Prostate gland (tissue), 2 donors: ENCODE measurements at regions not wholly inside any gene's neighbourhood (a gene's known extent, or its start where the extent isn't known, plus 50 kb on each side); places are given as distances from the start of the nearest gene placed in this dataset.

Source experiments
- DNase-seq: peaks from one replicate; pipeline ENCODE4 v3.0.0-alpha.2; 2019; ENCODE audit warnings: low spot score
- H3K27ac ChIP-seq, 2 donors: fragments of 200-600 bp; sonication (generic); 2 replicates each; pipeline ENCODE4 v1.5.1; 2017 to 2019
- H3K27me3 ChIP-seq: fragments of 200-600 bp; sonication (generic); replicated peaks from 2 replicates; pipeline ENCODE4 v1.5.1; 2019; ENCODE audit not compliant: insufficient read depth
- H3K36me3 ChIP-seq, 2 donors: fragments of 200-600 bp; sonication (generic); 1 replicate in 1 of 2; 2 replicates in 1 of 2; pipeline versions ENCODE4 v1.5.1 to v1.8.1; 2017 to 2019
- H3K4me1 ChIP-seq: fragments of 200-600 bp; sonication (generic); replicated peaks from 2 replicates; pipeline ENCODE4 v1.5.1; 2019
- H3K4me3 ChIP-seq, 2 donors: fragments of 200-600 bp; sonication (generic); 2 replicates each; pipeline ENCODE4 v1.5.1; 2017 to 2019
- H3K9me3 ChIP-seq: fragments of 200-600 bp; sonication (generic); 2 replicates; pipeline ENCODE4 v1.5.1; 2017
- POLR2A ChIP-seq: fragments of 450-650 bp; IDR thresholded peaks from one replicate; pipeline ENCODE4 v1.6.1; 2016; ENCODE audit warnings: antibody characterized with exemption, mild to moderate bottlenecking
- POLR2AphosphoS5 ChIP-seq: sonication (generic); formaldehyde crosslinking; IDR thresholded peaks from one replicate; pipeline ENCODE4 v1.6.1; 2017; ENCODE audit warnings: antibody characterized with exemption
- WGBS: methylation state at CpG from one replicate; pipeline ENCODE4 v1.1.5; 2018; 5-methylcytosine and 5-hydroxymethylcytosine counted together
- intact Hi-C: fragments of 100-400 bp; cut with DNase I; formaldehyde crosslinking; loops from one replicate; pipeline ENCODE4 v1.14.2; 2022
- TF ChIP-seq, protein P1 (sequence below), 4 experiments: fragments of 200-600 bp in 2 of 4; fragments of 450-650 bp in 2 of 4; sonication (generic) in 2 of 4; IDR thresholded peaks; 1 replicate in 3 of 4; 2 replicates in 1 of 4; pipeline ENCODE4 v1.5.1; 2016 to 2019; ENCODE audit warnings: antibody characterized with exemption in 4 of 4, mild to moderate bottlenecking in 2 of 4, moderate library complexity in 2 of 4

DNA sequence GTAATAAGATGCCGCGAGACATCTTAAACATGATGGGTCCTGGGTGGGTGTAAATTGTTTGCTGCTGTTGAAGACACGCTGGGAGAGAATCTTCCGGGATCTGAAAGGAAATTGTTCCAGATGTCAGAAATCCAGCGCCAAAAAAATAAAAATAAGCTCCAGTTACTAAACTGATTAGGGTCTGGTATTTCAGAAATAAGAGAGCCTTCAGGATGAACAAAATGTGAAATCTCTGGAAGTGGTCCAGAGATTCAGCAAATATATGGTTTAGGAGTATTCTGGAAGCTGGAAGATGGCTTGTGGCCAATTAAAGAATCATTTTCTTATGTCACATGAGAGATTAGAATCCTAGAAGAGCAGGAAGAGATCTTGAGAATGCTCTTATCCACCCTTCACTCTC is 75.8 kb upstream of the NHS start:
- no peak overlapping the region for H3K27ac ChIP-seq
- 43% methylated on average over 5 of the region's 5 CpGs for WGBS
- no peaks in the 10 kb centered on the region for H3K9me3 ChIP-seq

DNA sequence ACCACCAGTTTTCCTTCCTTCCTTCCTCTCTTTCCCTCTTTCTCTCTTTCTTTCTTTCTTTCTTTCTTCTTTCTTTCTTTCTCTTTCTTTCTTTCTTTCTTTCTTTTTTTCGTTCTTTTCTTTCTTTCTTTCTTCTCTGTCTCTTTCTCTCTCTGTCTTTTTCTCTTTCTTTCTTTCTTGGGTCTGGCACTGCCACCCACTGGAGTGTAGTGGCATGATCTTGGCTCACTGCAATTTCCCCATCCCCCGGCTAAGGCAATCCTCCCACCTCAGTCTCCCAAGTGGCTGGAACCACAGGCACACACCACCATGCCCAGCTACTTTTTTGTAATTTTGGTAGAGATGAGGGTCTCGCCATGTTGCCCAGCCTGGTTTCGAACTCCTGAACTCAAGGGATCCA is 51.6 kb upstream of the NHS start:
- DNase-seq = no peak
- Histone ChIP-seq H3K27me3 (no peaks in the 10 kb centered on the region), H3K9me3 (no peaks in the 10 kb centered on the region), H3K4me3 (no peak overlapping the region), H3K36me3 (no peaks in the 10 kb centered on the region), H3K4me1 (no peaks in the 10 kb centered on the region), H3K27ac (no peak overlapping the region)
- intact Hi-C loops = no loop called here
- WGBS = 96% methylated on average over 4 of the region's 4 CpGs
- TF ChIP-seq POLR2AphosphoS5 = no peak
- no peak for TF ChIP-seq POLR2A
- TF ChIP-seq, protein P1, sequence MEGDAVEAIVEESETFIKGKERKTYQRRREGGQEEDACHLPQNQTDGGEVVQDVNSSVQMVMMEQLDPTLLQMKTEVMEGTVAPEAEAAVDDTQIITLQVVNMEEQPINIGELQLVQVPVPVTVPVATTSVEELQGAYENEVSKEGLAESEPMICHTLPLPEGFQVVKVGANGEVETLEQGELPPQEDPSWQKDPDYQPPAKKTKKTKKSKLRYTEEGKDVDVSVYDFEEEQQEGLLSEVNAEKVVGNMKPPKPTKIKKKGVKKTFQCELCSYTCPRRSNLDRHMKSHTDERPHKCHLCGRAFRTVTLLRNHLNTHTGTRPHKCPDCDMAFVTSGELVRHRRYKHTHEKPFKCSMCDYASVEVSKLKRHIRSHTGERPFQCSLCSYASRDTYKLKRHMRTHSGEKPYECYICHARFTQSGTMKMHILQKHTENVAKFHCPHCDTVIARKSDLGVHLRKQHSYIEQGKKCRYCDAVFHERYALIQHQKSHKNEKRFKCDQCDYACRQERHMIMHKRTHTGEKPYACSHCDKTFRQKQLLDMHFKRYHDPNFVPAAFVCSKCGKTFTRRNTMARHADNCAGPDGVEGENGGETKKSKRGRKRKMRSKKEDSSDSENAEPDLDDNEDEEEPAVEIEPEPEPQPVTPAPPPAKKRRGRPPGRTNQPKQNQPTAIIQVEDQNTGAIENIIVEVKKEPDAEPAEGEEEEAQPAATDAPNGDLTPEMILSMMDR (IDR thresholded peaks at IDR 0.05) = no peak

More for the DNA sequence above, 75.8 kb upstream of the NHS start:
- intact Hi-C loops = no loop called here
- no peaks in the 10 kb centered on the region for H3K27me3 ChIP-seq
- H3K36me3 ChIP-seq = no peaks in the 10 kb centered on the region
- no peak overlapping the region for H3K4me3 ChIP-seq
- H3K4me1 ChIP-seq = no peaks in the 10 kb centered on the region
- TF ChIP-seq, protein P1 (IDR thresholded peaks at IDR 0.05) = no peak
- no peak for TF ChIP-seq POLR2AphosphoS5
- TF ChIP-seq POLR2A = no peak
- no peak for DNase-seq
